HG02798 (cell line): ENCODE measurements at regions not wholly inside any gene's neighbourhood (a gene's known extent, or its start where the extent isn't known, plus 50 kb on each side); places are given as distances from the start of the nearest gene placed in this dataset.

Experiments used
- ATAC-seq: cut with Tn5 transposase; IDR thresholded peaks from one replicate; pipeline ENCODE4 v1.9.1; 2021; ENCODE audit warnings: mild to moderate bottlenecking; ENCODE audit not compliant: unreplicated experiment, poor library complexity

- ATAC-seq = no peak
These were observed 383.9 kb downstream of the SH3GL2 start for GRCh38 chr9:17962747-17963146.

GRCh38 chr9:17963498-17963897 is 384.6 kb downstream of the SH3GL2 start:
- no peak for ATAC-seq

- ATAC-seq = no peak
These were observed 388.9 kb downstream of the SH3GL2 start for GRCh38 chr9:17967731-17968130.

- ATAC-seq = no peak
These were observed 390.4 kb downstream of the SH3GL2 start for GRCh38 chr9:17969232-17969631.

GRCh38 chr9:17970277-17970676 is 391.4 kb downstream of the SH3GL2 start:
- no peak for ATAC-seq

GRCh38 chr9:17978773-17979172 is 399.9 kb downstream of the SH3GL2 start:
- ATAC-seq = no peak

GRCh38 chr9:17986595-17986994 is 407.7 kb downstream of the SH3GL2 start:
- no peak for ATAC-seq

- ATAC-seq = no peak
These were observed 408.3 kb downstream of the SH3GL2 start for GRCh38 chr9:17987189-17987588.

- ATAC-seq = no peak
These were observed 409.6 kb downstream of the SH3GL2 start for GRCh38 chr9:17988489-17988888.

GRCh38 chr9:17990602-17991001 is 411.7 kb downstream of the SH3GL2 start:
- no peak for ATAC-seq

- no peak for ATAC-seq
These were observed 414.2 kb downstream of the SH3GL2 start for GRCh38 chr9:17993024-17993423.

- no peak for ATAC-seq
These were observed 416.0 kb downstream of the SH3GL2 start for GRCh38 chr9:17994695-17995425.

GRCh38 chr9:17996728-17997127 is 417.9 kb downstream of the SH3GL2 start:
- ATAC-seq = no peak

GRCh38 chr9:18002718-18003438 is 424.0 kb downstream of the SH3GL2 start:
- ATAC-seq = no peak

- no peak for ATAC-seq
These were observed 427.7 kb downstream of the SH3GL2 start for GRCh38 chr9:18006591-18006990.

GRCh38 chr9:18007621-18008020 is 428.8 kb downstream of the SH3GL2 start:
- ATAC-seq = no peak

GRCh38 chr9:18009902-18010301 is 431.0 kb downstream of the SH3GL2 start:
- ATAC-seq = no peak

- ATAC-seq = no peak
These were observed 431.6 kb downstream of the SH3GL2 start for GRCh38 chr9:18010492-18010891.

- no peak for ATAC-seq
These were observed 433.3 kb downstream of the SH3GL2 start for GRCh38 chr9:18012170-18012569.

GRCh38 chr9:18014556-18014955 is 435.7 kb downstream of the SH3GL2 start:
- no peak for ATAC-seq

- ATAC-seq = no peak
These were observed 436.2 kb downstream of the SH3GL2 start for GRCh38 chr9:18015116-18015515.

GRCh38 chr9:18017136-18017535 is 438.3 kb downstream of the SH3GL2 start:
- ATAC-seq = no peak
